ENCODE measurements at regions not wholly inside any gene's neighbourhood (a gene's known extent, or its start where the extent isn't known, plus 50 kb on each side); places are given as distances from the start of the nearest gene placed in this dataset.

DNA sequence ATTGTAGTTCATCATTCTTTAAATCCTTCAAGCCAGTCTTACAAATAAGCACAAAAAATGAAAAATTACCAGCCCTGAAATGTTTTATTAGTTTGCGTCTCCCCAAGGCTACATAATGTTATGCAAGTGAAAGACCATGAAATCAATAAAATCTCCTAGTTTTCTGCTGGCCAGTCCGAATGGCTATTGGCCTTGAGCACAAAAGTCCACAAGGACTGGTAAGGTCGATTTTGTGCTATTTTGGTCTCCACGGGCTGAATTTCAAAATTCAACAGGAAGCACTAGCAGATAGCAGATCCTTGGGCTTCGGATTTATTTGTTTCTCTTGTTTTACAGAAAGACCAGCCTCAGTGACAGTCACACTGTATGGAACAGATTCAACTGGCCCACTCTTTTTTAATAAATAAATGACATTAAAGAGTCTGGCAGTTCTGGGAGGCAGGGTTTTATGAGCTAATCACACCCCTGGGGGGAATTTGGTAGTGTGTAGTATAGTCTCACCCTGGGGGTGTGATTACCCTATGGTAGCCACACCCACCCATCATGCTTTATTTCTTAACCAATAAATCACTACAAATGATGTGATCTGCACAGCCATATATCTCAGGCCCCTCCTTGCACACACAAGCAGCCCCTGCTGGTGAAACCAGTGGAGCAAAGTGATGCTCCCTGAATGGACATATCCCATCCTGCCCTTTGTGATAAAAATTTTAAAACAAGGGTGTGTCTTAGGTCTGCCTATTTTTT, 51.1 kb upstream of the TMEM33 start:
- no peak for DNase-seq (ENCODE audit: low read depth in 1 of 2, low spot score in 1 of 2)

GRCh38 chr4:41882625-41883347, 52.4 kb upstream of the TMEM33 start:
- peak in 1 of 2 donors; percentile 52 for DNase-seq (ENCODE audit: low read depth in 1 of 2, low spot score in 1 of 2)

GRCh38 chr4:41881981-41882624, 53.1 kb upstream of the TMEM33 start:
- no peak for DNase-seq (ENCODE audit: low read depth in 1 of 2, low spot score in 1 of 2)

GRCh38 chr4:41880840-41881831, 54.1 kb upstream of the TMEM33 start:
- no peak for DNase-seq (ENCODE audit: low read depth in 1 of 2, low spot score in 1 of 2)

GRCh38 chr4:41880022-41880837, 55.0 kb upstream of the TMEM33 start:
- DNase-seq (ENCODE audit: low read depth in 1 of 2, low spot score in 1 of 2), result no peak

- DNase-seq (ENCODE audit: low read depth in 1 of 2, low spot score in 1 of 2), result no peak
Measured at GRCh38 chr4:41879552-41879951, 55.7 kb upstream of the TMEM33 start.

DNA sequence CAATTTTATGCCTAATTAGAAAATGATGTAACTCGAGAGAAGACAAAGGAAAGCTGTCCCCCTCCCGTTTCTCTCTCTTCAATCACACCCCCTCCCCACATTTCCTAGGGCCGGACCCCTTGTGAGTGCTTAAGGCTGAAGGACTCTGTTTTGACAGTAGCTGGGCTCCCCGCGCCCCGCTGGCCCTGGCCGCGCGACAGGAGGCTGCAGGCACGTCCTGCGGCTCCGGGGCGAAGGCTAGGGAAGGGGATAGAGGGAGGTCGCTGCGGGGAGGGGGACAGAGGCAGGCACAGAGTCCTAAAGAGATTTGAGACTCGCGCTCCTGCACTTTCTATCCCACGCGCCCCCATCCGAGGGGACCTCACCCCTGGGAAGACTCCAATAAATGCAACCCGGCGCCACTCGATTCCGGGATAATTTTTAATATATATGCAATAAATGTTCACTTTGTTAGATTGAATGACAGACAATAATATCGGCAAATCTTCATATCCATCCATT, 56.2 kb upstream of the TMEM33 start:
- no peak for DNase-seq (ENCODE audit: low read depth in 1 of 2, low spot score in 1 of 2)

DNA sequence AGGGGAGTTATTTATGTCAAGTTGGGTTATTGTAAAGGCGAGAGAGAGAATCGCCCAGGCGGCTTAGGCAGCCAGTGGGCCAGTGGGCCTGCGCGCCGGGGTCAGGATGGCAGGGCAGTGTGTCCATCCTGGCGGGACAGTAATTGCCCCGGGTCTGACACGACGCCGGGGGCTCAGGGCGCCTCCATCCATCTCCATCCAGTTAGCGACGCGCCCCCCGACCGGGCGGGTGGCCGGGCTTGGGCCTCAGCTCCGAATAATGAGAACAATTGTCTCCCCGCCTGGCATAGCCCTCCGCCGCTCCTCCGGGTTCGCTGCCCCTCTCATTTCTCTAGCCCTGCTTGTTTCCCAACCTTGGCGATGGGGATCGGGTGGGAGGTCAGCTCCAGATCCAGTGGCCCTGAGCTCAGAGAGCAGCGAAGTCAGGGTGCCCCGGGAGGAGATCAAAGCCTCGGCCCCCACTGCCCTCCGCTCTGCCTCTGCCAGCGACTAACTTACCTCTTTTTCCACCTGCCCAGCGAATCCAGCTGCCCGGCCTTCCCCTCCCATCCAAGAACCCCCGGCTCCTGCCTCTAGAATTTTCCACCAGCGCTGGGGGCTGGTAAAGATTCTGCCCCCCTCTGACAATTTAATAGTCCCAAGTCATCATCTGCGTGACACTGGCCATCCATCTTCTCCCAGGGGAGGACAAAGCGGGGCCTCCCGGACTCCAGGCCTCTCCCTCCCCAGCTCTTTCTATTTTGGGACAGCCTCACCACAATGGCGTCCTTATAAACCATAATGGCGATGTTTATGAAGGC, 56.9 kb upstream of the TMEM33 start:
- no peak for DNase-seq (ENCODE audit: low read depth in 1 of 2, low spot score in 1 of 2)

DNA sequence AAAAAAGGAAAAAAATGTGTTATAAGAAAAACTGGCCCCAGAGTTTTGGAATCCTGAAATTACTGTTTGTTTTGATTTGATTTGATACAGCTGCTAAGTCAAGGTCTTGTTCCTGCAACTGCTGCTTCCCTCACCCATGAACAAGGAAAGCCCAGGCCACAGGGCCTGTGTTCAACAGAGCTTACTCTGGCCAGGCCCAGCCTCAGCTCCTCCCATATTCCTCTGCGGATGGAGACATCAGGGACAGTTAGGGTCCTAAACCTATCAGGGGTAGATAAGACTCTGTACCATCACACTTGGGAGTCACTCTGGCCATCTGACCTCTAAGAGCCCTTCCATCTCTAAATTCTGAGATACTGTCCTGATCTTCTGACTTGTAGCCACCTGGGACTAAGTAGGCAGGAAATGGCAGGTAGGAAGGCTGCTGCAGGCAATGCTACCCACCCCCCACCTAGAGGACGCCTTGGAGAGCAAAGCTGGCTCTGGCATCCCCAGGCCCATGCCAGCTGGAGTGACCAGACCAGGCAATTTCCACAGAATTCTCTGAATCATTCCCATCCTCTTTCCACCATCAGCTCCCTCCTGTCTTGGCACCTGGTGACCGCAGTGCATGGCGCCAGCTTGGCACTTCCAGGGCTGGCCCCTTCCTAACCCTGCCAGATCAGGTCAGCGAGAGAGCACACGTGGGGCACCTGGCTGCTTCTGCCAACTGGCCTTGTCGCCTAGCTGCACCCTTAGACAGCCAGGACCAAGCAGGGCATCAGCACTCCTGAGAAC, 58.0 kb upstream of the TMEM33 start:
- no peak for DNase-seq (ENCODE audit: low read depth in 1 of 2, low spot score in 1 of 2)

DNA sequence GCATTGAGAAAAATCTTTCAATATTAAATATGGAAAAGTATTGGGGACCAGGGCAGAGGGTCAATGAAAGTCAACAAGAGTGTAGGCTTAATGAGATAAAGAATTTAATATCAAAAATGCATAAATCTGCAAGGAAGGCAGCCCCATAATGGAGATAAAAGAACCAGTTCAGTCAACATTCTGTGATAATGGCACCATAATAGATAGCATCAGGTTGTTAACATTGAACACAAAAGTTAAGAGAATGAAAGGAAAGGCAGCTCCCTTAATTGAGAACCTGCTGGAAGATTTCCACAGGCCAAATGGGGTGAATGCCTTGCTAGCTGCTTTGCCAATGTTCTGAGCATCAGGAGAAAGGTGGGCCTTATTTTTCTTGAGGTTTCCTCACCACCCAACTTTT, 60.4 kb upstream of the TMEM33 start:
- DNase-seq (ENCODE audit: low read depth in 1 of 2, low spot score in 1 of 2), result no peak

- no peak for DNase-seq (ENCODE audit: low read depth in 1 of 2, low spot score in 1 of 2)
Measured at GRCh38 chr4:41874398-41874797, 60.8 kb upstream of the TMEM33 start.

GRCh38 chr4:41873380-41874295, 61.6 kb upstream of the TMEM33 start:
- no peak for DNase-seq (ENCODE audit: low read depth in 1 of 2, low spot score in 1 of 2)

DNA sequence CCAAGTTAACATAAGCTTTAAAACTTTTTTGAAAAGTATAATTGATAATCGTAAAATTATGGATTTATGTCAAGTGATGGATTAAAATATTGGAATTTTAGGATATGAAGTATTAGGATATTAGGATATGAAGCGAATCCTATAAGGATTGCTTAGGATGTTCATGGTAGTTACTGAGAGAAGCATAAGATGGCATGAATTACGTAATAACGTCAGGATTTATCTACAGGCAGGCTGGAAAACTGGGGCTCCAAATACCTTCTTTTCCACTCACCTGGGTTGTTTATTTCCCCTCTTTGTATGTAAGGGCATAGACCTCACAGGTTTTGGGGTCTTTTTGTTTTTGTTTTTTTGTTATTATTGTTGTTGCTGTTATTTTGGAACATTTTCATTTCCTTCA, 65.2 kb upstream of the TMEM33 start:
- no peak for DNase-seq (ENCODE audit: low read depth in 1 of 2, low spot score in 1 of 2)

DNA sequence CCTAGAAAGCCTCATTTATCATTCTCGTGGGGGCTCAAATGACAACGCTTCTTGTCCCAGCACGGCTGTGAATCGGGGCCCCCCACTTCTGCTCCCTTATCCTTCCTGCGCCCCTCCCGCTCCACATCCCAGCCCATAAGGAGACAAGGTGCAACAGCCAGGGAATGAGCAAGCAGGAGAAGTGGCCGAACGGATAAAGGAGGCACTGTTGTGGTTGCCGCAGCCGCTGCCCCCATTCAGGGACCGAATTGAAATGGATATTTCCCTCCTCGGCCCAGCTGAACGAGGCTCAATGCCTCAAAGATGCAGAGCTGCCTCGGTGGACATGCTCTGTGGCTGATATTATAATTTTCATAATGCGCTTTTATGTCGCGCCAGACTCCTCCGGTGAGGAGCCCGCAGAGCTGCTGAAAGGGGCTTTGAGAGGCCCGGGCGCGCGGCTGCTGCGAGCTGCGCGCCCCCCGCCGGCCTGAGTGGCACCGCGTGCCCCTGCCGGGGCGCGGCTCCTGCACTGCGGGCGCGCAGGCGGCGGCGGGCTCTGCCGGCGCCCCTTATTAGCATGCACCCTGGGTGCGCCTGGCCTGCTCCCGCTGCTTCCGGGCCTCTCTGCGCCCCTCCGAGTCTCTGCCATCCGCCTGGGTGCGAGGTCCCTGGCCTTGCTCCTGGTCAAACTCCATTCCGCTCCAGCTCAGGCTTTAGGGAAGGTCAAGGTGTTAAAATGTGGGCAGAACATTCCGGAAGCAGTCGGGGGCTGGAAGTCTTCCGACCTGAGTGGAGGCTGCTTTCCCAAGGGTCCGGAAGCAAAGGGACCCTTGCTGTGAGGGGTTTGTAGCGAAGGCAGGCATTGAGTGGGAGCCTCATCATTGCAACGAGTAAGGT, 68.2 kb upstream of the TMEM33 start:
- DNase-seq (ENCODE audit: low read depth in 1 of 2, low spot score in 1 of 2), result no peak

- no peak for DNase-seq (ENCODE audit: low read depth in 1 of 2, low spot score in 1 of 2)
Measured at GRCh38 chr4:41865981-41866798, 69.0 kb upstream of the TMEM33 start.

Data from stimulated activated CD4-positive, alpha-beta T cell treated with anti-CD3 and anti-CD28 coated beads, Interleukin-15, amount 100 ng/mL, for 1 hour (primary cell).